HG02610 (cell line): ENCODE measurements at regions not wholly inside any gene's neighbourhood (a gene's known extent, or its start where the extent isn't known, plus 50 kb on each side); places are given as distances from the start of the nearest gene placed in this dataset.
"Not testable (repeated sequence)": the region's sequence is repeated elsewhere in the genome, so short reads cannot be mapped to it uniquely, and the experiment has no call there.

Source experiments
- ATAC-seq: cut with Tn5 transposase; IDR thresholded peaks from one replicate; pipeline ENCODE4 v1.9.1; 2021; ENCODE audit warnings: mild to moderate bottlenecking, moderate library complexity; ENCODE audit not compliant: unreplicated experiment

DNA sequence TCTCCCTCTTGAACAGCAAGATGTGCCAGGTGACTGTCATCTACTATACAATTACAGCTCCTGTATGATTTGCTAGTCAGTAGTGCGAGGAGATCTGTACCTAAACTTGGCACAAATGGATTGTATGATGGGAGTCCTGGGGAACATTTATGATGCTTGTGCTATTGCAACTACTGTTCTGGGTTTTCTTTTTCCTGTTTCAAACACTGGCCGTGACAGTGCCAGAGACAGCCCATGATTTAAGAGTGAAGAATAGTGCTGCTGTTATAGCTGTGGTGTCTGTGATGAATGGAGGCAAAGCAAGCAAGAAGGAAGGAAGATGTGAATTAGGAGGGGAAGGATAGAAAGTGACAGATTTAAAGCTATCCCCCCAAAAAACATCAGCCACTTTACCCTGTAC, 1868.9 kb downstream of the PCDH7 start:
- no peak for ATAC-seq

DNA sequence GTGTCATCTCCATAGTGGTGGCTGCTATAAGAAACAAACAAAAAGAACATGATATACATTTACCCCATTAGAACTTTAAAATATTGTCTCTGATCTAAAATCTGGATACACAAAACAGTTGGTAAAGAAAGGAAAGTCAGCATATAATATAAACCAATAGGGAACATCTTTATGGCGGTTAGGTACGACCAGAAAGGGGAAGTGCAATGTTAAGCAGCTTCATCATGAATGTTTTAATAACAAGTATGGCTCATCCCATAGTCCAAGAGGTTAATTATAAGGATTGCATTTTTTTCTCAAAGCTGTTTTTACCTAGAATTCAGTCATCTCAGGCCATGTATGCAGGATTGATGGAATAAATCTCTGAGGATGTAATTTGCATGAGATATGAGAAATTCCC, 1869.7 kb downstream of the PCDH7 start:
- no peak for ATAC-seq

- ATAC-seq: no peak
Observed at GRCh38 chr4:32597354-32597753, 1877.2 kb downstream of the PCDH7 start.

- no peak for ATAC-seq
Observed at GRCh38 chr4:32601848-32602247, 1881.7 kb downstream of the PCDH7 start.

GRCh38 chr4:32607978-32608377, 1887.8 kb downstream of the PCDH7 start:
- ATAC-seq: no peak

DNA sequence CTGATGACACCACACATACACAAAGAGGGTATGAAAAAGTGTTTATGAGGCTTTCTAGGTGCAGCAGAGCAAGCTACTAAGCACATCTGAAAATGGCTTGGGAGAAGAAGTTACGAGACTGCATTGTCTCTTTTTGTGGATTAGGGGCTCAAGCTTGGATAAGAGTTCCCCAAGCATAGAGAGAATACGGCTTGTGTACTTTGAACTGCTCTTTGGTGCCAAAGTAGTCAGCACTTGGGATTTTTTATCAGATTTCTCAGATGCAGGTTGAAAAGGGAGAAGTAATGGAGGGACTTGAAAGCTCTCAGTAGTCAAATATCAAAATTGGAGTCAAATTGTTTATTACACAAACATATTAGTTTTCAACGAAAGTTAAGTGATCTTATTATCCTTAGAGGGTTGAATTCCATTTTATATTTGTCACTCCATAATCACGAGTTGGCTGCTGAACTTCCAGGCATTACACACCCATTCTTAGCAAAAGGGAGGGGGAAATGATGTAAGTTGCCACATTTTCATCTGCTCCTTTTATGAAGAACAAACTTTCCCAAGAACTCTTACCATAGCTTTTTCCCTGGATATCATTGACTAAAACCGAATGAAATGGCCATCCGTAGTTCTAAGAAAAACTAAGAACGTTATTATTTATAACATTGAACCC, 1904.9 kb downstream of the PCDH7 start:
- ATAC-seq: no peak

- no peak for ATAC-seq
Observed at GRCh38 chr4:32625687-32626337, 1905.6 kb downstream of the PCDH7 start.

DNA sequence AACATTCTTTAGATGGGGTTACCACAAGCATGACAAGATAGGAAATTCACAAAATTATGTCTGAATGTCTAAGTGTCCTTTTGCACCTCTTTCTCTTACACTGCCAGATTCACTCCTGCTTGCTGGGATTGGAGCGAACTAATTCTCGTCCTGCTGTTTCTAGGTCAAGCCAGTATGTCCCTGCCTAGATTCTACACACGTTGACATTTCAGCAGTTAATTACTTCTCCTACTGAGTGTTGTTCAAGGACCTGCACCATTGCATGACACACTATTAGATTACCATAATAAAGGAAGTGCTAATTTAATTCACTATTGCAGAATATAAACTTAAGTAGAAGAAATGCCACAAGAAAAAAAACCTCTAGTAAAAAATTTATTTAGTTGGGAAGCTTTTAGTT, 1911.7 kb downstream of the PCDH7 start:
- ATAC-seq: no peak

DNA sequence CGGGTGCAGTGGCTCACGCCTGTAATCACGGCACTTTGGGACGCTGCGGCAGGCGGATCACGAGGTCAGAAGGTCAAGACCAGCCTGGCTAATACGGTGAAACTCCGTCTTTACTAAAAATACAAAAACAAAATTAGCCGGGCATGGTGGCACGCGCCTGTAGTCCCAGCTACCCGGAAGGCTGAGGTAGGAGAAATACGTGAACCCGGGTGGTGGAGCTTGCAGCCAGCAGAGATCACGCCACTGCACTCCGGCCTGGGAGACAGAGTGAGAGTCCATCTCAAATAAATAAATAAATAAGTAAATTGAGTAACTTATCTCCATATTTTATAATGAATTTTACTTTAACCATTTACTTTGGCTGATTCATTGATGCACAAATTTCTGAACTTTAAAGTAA, 1913.3 kb downstream of the PCDH7 start:
- ATAC-seq: no peak

- ATAC-seq: no peak
Observed at GRCh38 chr4:32645653-32646052, 1925.5 kb downstream of the PCDH7 start.

- ATAC-seq: no peak
Observed at GRCh38 chr4:32658019-32658418, 1937.8 kb downstream of the PCDH7 start.

GRCh38 chr4:32661229-32661628, 1941.1 kb downstream of the PCDH7 start:
- ATAC-seq: no peak

DNA sequence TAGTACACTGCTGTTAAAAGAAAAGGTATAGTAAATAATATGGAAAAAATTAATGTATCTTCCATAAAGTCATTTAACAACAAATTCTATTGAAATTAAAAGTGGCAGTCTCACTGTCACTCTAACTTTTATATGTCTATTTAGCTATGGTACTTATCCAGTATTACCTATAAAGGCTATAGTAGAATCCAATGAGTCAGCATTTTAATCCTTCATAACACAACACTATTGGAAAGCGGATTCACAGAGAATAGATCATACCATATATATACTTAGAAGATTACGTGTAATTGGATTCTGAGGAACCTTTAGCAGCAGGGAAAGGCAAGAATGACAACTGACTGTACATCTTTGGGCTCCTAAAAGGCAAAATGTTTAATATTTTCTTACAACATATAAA, 1942.6 kb downstream of the PCDH7 start:
- ATAC-seq: no peak

- no peak for ATAC-seq
Observed at GRCh38 chr4:32672359-32672758, 1952.2 kb downstream of the PCDH7 start.

GRCh38 chr4:32680946-32681345, 1960.8 kb downstream of the PCDH7 start:
- ATAC-seq: no peak

DNA sequence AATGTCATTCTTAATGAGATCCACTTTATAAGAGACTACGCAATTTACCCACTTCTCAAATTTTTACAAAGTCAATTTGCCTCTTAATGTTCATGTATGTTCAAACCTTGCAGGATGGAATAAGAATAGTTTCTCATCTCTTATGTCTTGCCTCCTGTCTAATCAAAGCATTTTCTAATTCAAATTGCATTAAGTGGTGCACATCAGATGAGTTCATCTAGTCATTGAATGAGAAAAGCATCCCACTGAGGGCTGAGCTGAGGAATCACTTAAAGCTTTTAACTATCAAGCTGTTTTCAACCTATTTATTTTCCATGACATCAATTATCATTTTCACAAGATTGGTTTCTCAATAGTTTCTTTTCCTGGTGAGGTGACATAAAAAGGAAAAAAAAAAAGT, 1964.0 kb downstream of the PCDH7 start:
- no peak for ATAC-seq

- no peak for ATAC-seq
Observed at GRCh38 chr4:32686123-32686522, 1966.0 kb downstream of the PCDH7 start.

DNA sequence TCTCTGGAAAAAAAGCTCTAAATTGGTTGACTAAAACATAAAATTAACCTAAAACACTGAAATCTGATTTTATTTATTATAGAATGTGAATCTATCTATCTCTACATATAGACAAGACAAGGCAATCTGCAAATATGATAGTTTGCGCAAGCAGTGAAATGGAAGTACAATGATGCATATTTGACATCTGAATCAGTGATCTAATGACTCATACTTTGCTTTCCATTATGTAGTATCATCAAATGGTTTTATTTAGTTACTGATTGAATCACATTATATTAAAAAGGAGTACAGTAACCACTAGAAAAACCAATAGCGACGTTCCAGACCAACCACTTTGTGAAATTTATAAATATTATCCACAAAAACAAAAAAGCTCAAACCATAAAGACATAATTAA, 1969.3 kb downstream of the PCDH7 start:
- ATAC-seq: no peak

DNA sequence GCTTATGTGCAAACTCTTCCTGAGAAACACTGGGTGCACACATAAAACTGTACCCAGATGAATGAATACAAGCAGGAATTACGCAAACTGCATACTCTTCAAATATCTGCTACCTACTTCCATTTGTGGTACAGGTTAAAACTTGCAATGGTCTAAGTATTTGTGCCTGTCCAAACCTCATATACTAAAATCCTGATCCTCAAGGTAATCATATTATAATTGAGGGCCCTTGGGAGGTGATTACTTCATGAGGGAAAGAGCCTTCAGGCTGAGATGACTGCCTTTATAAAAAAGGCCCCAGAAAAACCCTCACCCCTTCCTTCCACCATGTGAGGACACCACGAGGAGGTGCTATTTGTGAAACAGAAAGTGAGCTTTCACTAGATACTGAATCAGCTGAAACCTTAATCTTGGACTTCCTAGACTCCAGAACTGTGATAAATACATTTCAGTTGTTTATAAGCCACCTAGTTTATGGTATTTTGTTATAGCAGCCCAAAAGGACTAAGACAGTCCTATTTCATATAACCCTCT, 1977.2 kb downstream of the PCDH7 start:
- ATAC-seq: no peak

DNA sequence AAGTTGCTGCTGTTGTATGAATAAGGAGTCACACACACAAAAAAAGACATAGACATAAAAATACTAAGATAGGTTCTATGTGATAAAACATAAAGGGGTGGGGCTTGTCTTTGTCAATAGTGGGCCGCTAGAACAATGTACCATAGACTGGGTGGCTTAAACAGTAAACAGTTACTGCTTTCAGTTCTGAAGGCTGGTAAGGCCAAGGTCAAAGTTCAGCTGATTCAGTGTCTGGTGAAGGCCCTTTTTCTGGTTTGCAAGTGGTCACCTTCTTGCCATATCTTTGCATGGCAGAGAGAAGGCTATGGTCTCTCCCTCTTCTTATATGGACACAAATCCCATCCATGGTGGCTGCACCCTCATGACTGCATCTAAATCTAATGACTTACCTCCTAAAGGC, 1980.7 kb downstream of the PCDH7 start:
- no peak for ATAC-seq

- no peak for ATAC-seq
Observed at GRCh38 chr4:32706893-32707292, 1986.7 kb downstream of the PCDH7 start.

- ATAC-seq: not testable (repeated sequence)
Observed at GRCh38 chr4:32716090-32716620, 1996.0 kb downstream of the PCDH7 start.
